Mesenchymal stem cell (in vitro differentiated cells and primary cell): ENCODE measurements at regions not wholly inside any gene's neighbourhood (a gene's known extent, or its start where the extent isn't known, plus 50 kb on each side); places are given as distances from the start of the nearest gene placed in this dataset.

Source experiments
- DNase-seq: peaks from one replicate; pipeline ENCODE4 v3.0.0-alpha.2; 2013
- H2AFZ ChIP-seq: one replicate; pipeline ENCODE4 v1.6.1; 2013; ENCODE audit warnings: low read depth, mild to moderate bottlenecking, control low read depth, inconsistent platforms, low read length, moderate library complexity
- H2AK5ac ChIP-seq: 2 replicates; pipeline ENCODE4 v1.6.1; 2013; ENCODE audit warnings: low read length, moderate library complexity, mild to moderate bottlenecking, inconsistent platforms; ENCODE audit not compliant: severe bottlenecking
- H2BK120ac ChIP-seq: one replicate; pipeline ENCODE4 v1.6.1; 2013; ENCODE audit warnings: low read depth, mild to moderate bottlenecking, inconsistent platforms, low read length, moderate library complexity
- H2BK12ac ChIP-seq, 2 experiments: one replicate each; pipeline ENCODE4 v1.6.1; 2013; ENCODE audit warnings: inconsistent platforms in 2 of 2, low read length in 2 of 2, mild to moderate bottlenecking in 2 of 2, moderate library complexity in 2 of 2, control low read depth in 1 of 2
- H2BK15ac ChIP-seq: one replicate; pipeline ENCODE4 v1.6.1; 2013; ENCODE audit warnings: mild to moderate bottlenecking, low read depth, inconsistent platforms; ENCODE audit not compliant: poor library complexity, severe bottlenecking
- H2BK5ac ChIP-seq: 2 replicates; pipeline ENCODE4 v1.6.1; 2013; ENCODE audit warnings: low read depth, mild to moderate bottlenecking, low read length, control low read depth, inconsistent platforms; ENCODE audit not compliant: poor library complexity, severe bottlenecking
- H3K14ac ChIP-seq, 2 experiments: one replicate each; pipeline ENCODE4 v1.6.1; 2013; ENCODE audit warnings: inconsistent platforms in 2 of 2, low read length in 2 of 2, control low read depth in 1 of 2, mild to moderate bottlenecking in 1 of 2, moderate library complexity in 1 of 2
- H3K18ac ChIP-seq, 2 experiments: one replicate each; pipeline ENCODE4 v1.6.1; 2013; ENCODE audit warnings: inconsistent platforms in 2 of 2, low read length in 2 of 2, control low read depth in 1 of 2, low read depth in 1 of 2, mild to moderate bottlenecking in 1 of 2
- H3K23ac ChIP-seq, 2 experiments: one replicate each; pipeline ENCODE4 v1.6.1; 2013; ENCODE audit warnings: inconsistent platforms in 2 of 2, low read length in 2 of 2, mild to moderate bottlenecking in 2 of 2, moderate library complexity in 2 of 2, control low read depth in 1 of 2
- H3K27ac ChIP-seq: 2 replicates; pipeline ENCODE4 v1.5.1; 2013; ENCODE audit warnings: mild to moderate bottlenecking, moderate library complexity, low read length, control low read depth, inconsistent platforms; ENCODE audit not compliant: poor library complexity, severe bottlenecking
- H3K27me3 ChIP-seq, 2 experiments: 2 replicates each; pipeline versions ENCODE4 v1.6.1 to v1.7.0; 2013; ENCODE audit warnings: low read length in 2 of 2, mild to moderate bottlenecking in 2 of 2, moderate library complexity in 2 of 2, control low read depth in 1 of 2, inconsistent platforms in 1 of 2; ENCODE audit not compliant: control insufficient read depth in 1 of 2, insufficient read depth in 1 of 2
- H3K36me3 ChIP-seq, 2 experiments: 2 replicates each; pipeline versions ENCODE4 v1.6.1 to v1.7.0; 2013; ENCODE audit warnings: low read length in 2 of 2, control low read depth in 1 of 2, inconsistent platforms in 1 of 2, low read depth in 1 of 2, mild to moderate bottlenecking in 1 of 2; ENCODE audit not compliant: insufficient read depth in 2 of 2, control insufficient read depth in 1 of 2
- H3K4ac ChIP-seq, 2 experiments: one replicate each; pipeline ENCODE4 v1.6.1; 2013; ENCODE audit warnings: inconsistent platforms in 2 of 2, low read length in 2 of 2, mild to moderate bottlenecking in 2 of 2, moderate library complexity in 2 of 2, control low read depth in 1 of 2, low read depth in 1 of 2
- H3K4me1 ChIP-seq: 2 replicates; pipeline ENCODE4 v1.6.1; 2013; ENCODE audit warnings: low read depth, low read length, control low read depth; ENCODE audit not compliant: control insufficient read depth, insufficient read depth
- H3K4me2 ChIP-seq: 2 replicates; pipeline ENCODE4 v1.6.1; 2013; ENCODE audit warnings: low read length, mild to moderate bottlenecking, inconsistent platforms; ENCODE audit not compliant: poor library complexity, severe bottlenecking
- H3K4me3 ChIP-seq, 2 experiments: 2 replicates each; pipeline versions ENCODE4 v1.5.1 to v1.7.0; 2013; ENCODE audit warnings: low read length in 2 of 2, mild to moderate bottlenecking in 2 of 2, control low read depth in 1 of 2, low read depth in 1 of 2; ENCODE audit not compliant: insufficient read depth in 1 of 2
- H3K79me1 ChIP-seq: replicated peaks from 2 replicates; pipeline ENCODE4 v1.6.1; 2013; ENCODE audit warnings: mild to moderate bottlenecking, control low read depth, low read length, inconsistent platforms; ENCODE audit not compliant: poor library complexity, severe bottlenecking
- H3K9ac ChIP-seq: 2 replicates; pipeline ENCODE4 v1.7.0; 2013; ENCODE audit warnings: mild to moderate bottlenecking, low read length, moderate library complexity
- H3K9me3 ChIP-seq: 2 replicates; pipeline ENCODE4 v1.7.0; 2013; ENCODE audit warnings: mild to moderate bottlenecking, low read length; ENCODE audit not compliant: control insufficient read depth
- H4K8ac ChIP-seq: one replicate; pipeline ENCODE4 v1.6.1; 2013; ENCODE audit warnings: inconsistent platforms, mild to moderate bottlenecking, low read length, moderate library complexity
- H4K91ac ChIP-seq: one replicate; pipeline ENCODE4 v1.6.1; 2013; ENCODE audit warnings: mild to moderate bottlenecking, low read length, inconsistent platforms
- WGBS: methylation state at CpG from one replicate; pipeline ENCODE4 v1.1.7; 2013; ENCODE audit warnings: mixed read lengths; 5-methylcytosine and 5-hydroxymethylcytosine counted together

GRCh38 chr1:194431121-194431520, 1244.7 kb upstream of the B3GALT2 start:
- no peak overlapping the region for H3K9ac ChIP-seq
- no peak overlapping the region for H4K91ac ChIP-seq
- H2BK120ac ChIP-seq: no peak overlapping the region
- H3K36me3 ChIP-seq: no peaks in the 10 kb centered on the region
- no peak overlapping the region for H3K4me3 ChIP-seq
- H3K27ac ChIP-seq: no peak overlapping the region
- no peak overlapping the region for H3K23ac ChIP-seq
- no peaks in the 10 kb centered on the region for H3K79me1 ChIP-seq
- no peak overlapping the region for H3K14ac ChIP-seq
- H3K18ac ChIP-seq: no peak overlapping the region
- H2AFZ ChIP-seq: no peak overlapping the region
- no peaks in the 10 kb centered on the region for H3K27me3 ChIP-seq
- no peak overlapping the region for H3K4me2 ChIP-seq
- WGBS: 91% methylated on average over 14 of the region's 21 CpGs
- H2BK15ac ChIP-seq: no peak overlapping the region
- H2BK12ac ChIP-seq: no peak overlapping the region
- no peak overlapping the region for H2BK5ac ChIP-seq
- no peak overlapping the region for H2AK5ac ChIP-seq
- H3K9me3 ChIP-seq: no peaks in the 10 kb centered on the region
- H3K4me1 ChIP-seq: no peaks in the 10 kb centered on the region
- no peak overlapping the region for H3K4ac ChIP-seq
- H4K8ac ChIP-seq: no peak overlapping the region
- no peak for DNase-seq

GRCh38 chr1:194420706-194421105, 1234.3 kb upstream of the B3GALT2 start:
- Histone ChIP-seq H3K4me3 (no peak overlapping the region), H3K79me1 (no peaks in the 10 kb centered on the region), H3K4ac (no peak overlapping the region), H3K14ac (peak overlapping the region in 1 of 2 experiments; percentile 7), H3K9ac (no peak overlapping the region), H3K4me2 (no peak overlapping the region), H2BK5ac (no peak overlapping the region), H2AK5ac (no peak overlapping the region), H2BK15ac (no peak overlapping the region), H3K27ac (no peak overlapping the region), H2AFZ (no peak overlapping the region), H3K27me3 (no peaks in the 10 kb centered on the region), H3K36me3 (no peaks in the 10 kb centered on the region), H3K18ac (no peak overlapping the region), H2BK120ac (no peak overlapping the region), H3K23ac (no peak overlapping the region), H3K9me3 (peaks cover 7% of the 10 kb centered on the region), H4K8ac (no peak overlapping the region), H2BK12ac (no peak overlapping the region), H4K91ac (no peak overlapping the region), H3K4me1 (no peaks in the 10 kb centered on the region)
- no peak for DNase-seq
- WGBS: 80% methylated on average over 4 of the region's 4 CpGs

- Histone ChIP-seq H3K4ac (no peak overlapping the region), H3K4me2 (no peak overlapping the region), H2AK5ac (no peak overlapping the region), H2BK120ac (no peak overlapping the region), H4K91ac (no peak overlapping the region), H3K23ac (no peak overlapping the region), H3K4me3 (no peak overlapping the region), H3K18ac (no peak overlapping the region), H2BK5ac (no peak overlapping the region), H3K27me3 (no peaks in the 10 kb centered on the region), H4K8ac (no peak overlapping the region), H2BK12ac (no peak overlapping the region), H2AFZ (no peak overlapping the region), H3K14ac (no peak overlapping the region), H3K9ac (no peak overlapping the region), H2BK15ac (no peak overlapping the region), H3K27ac (no peak overlapping the region), H3K36me3 (no peaks in the 10 kb centered on the region), H3K79me1 (no peaks in the 10 kb centered on the region), H3K4me1 (no peaks in the 10 kb centered on the region), H3K9me3 (peaks cover 7% of the 10 kb centered on the region)
- DNase-seq: no peak
- WGBS: 21% methylated on average over 1 of the region's 1 CpG
Observed at GRCh38 chr1:194419721-194420120, 1233.3 kb upstream of the B3GALT2 start.

- Histone ChIP-seq H3K4me1 (no peaks in the 10 kb centered on the region), H2BK5ac (no peak overlapping the region), H3K36me3 (no peaks in the 10 kb centered on the region), H2BK12ac (no peak overlapping the region), H2AFZ (no peak overlapping the region), H3K27ac (no peak overlapping the region), H3K4me3 (no peak overlapping the region), H2BK15ac (no peak overlapping the region), H3K9ac (no peak overlapping the region), H3K79me1 (no peaks in the 10 kb centered on the region), H3K27me3 (no peaks in the 10 kb centered on the region), H3K14ac (no peak overlapping the region), H3K4me2 (no peak overlapping the region), H2BK120ac (no peak overlapping the region), H3K18ac (no peak overlapping the region), H4K8ac (no peak overlapping the region), H2AK5ac (no peak overlapping the region), H4K91ac (no peak overlapping the region), H3K23ac (no peak overlapping the region), H3K4ac (no peak overlapping the region), H3K9me3 (peaks cover 9% of the 10 kb centered on the region)
- no peak for DNase-seq
- WGBS: no CpG with 5 or more reads among the region's 1 CpG
Observed at GRCh38 chr1:194410756-194411155, 1224.3 kb upstream of the B3GALT2 start.
